Iris pigment epithelial cell (primary cell): ENCODE measurements at regions not wholly inside any gene's neighbourhood (a gene's known extent, or its start where the extent isn't known, plus 50 kb on each side); places are given as distances from the start of the nearest gene placed in this dataset.
A peak's percentile ranks its signal among the peaks of the same experiment; 100 is the strongest.
"Not testable (repeated sequence)": the region's sequence is repeated elsewhere in the genome, so short reads cannot be mapped to it uniquely, and the experiment has no call there.

Experiments
- DNase-seq: peaks from one replicate; pipeline ENCODE4 v3.0.0-alpha.2; 2011; ENCODE audit warnings: low read depth

- DNase-seq = no peak
These were observed 57.7 kb downstream of the SOX3 start for GRCh38 chrX:140447150-140447549.

DNA sequence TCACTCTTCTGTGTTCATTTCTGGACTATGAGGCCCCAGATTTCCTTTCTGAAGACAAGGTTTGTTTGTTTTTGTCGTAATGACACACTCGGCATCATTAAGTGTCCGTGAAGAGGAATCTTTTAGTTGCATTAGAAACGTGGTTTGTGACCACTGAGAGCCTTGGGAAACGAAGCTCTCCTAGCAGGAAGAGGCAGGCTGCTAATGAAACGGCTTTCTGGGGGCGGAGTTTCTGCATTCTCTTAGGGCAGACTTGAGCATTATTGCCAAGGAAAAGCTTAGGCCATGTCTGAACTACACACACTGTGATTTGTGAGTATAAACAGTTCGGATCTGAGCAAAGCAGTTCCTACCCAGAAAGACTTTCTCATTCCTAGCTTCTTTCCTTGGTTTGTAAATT is 64.0 kb downstream of the SOX3 start:
- DNase-seq = no peak

DNA sequence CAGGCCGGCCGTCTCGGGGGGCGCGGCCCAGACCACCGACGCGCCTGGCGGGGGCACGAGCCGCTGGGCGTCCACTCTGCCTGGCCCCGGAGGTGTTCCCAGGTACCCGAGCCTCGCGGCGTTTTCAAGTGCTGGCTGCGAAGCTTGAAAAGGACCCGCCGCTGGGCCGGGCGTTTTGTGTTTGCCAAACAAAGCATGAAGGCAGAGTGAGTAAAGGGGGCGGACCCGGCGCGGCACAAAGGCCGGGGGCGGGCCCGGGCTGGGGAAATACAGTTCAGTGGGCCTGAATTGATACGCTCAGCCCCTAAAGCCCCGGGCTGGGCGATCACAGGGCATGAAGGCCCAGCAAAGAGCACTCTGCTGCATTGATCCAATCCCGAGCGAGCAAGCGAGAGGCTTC is 65.4 kb downstream of the SOX3 start:
- no peak for DNase-seq

- no peak for DNase-seq
These were observed 70.5 kb downstream of the SOX3 start for GRCh38 chrX:140434347-140434746.

GRCh38 chrX:140433582-140433981 is 71.3 kb downstream of the SOX3 start:
- no peak for DNase-seq

DNA sequence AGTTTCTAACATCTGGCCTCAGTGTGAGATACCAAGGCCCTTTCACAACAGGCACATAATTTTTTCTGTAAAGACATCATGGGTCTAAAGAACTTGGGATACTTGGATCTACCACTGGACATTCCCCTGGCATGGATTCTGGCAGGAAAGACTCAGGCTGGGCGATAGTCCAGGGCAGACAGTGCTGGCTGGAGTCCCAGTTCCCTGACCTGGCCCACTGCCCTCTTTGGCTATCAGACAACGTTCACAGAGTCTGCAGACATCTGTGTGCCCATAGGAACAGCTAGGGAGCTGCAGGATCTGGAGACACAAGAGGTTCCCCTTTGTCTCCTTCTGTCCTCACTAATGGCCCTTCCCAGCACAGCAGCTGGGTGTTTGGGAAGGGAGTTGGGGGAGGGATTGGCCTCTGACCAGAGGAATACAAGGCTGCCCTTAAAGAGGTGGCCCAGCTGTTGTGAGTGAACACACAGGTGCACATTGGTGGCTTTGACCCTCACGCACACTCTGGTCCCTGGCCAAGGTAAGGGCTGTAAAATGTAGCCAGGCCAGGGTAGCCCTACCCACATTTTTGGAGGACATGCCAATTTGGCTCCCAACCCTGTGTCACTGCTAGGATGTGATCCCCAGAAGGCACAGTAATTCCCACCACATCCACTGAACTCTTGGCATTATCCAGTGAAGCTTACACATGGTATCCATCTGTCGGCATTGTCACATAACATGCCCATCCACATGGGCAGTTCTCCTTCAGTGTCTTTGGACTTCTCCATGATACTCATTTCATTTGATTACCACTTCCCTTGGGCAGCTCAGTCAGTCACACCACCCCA is 72.3 kb downstream of the SOX3 start:
- no peak for DNase-seq

DNA sequence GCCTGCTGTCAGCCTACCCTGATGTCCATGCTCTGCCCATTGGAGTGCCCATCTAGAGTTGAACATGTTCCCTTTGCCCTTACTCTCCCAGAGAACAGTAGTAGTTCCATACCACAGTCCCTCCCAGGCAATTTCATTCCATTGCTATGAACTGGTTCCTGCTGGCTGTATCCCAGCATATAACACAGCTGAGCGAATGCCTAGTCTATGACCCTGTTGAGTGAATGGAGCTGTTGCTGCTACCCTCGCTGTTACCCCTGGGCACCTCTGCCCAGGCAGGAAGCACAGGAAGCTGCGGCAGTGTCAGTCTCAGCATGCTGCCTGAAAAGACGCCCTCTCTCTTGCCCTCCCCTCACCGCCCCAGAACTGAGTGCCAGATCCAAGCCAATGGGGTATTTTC is 73.3 kb downstream of the SOX3 start:
- peak; percentile 14 for DNase-seq

- DNase-seq = no peak
These were observed 79.0 kb downstream of the SOX3 start for GRCh38 chrX:140425712-140426395.

- no peak for DNase-seq
These were observed 82.4 kb downstream of the SOX3 start for GRCh38 chrX:140422501-140422900.

DNA sequence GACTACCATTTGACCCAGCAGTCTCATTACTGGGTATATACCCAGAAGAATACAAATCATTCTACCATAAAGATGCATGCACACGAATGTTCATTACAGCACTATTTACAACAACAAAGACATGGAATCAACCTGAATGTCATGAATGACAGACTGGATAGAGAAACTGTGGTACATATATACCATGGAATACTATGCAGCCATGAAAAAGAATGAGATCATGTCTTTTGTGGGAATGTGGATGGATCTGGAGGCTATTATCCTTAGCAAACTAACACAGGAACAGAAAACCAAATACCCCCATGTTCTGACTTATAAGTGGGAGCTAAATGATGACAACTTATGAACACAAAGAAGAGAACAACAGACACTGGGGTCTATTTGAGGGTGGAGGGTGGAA is 102.7 kb downstream of the SOX3 start:
- not testable (repeated sequence) for DNase-seq

GRCh38 chrX:140396326-140396725 is 108.5 kb downstream of the SOX3 start:
- not testable (repeated sequence) for DNase-seq

- no peak for DNase-seq
These were observed 111.4 kb downstream of the SOX3 start for GRCh38 chrX:140393507-140393906.

DNA sequence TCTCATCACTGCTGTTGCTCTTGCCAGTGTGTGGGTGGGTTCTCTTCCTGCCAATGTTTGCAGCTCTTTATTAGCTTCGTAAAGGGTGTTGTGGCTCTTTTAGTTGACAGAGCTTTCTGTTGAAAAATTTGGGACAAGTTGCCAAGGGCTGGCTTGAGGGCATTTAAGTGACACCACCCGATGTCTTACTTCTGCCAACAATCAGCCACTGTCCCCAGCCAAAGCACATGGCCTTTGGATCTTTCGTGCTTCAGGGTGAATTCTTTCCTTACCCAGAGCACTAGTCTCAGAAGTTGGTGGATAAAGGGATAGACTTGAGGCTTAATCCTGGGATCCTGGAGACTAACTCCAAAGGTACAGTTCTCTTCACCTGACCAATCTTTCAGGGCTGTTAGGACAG is 113.6 kb downstream of the SOX3 start:
- no peak for DNase-seq

DNA sequence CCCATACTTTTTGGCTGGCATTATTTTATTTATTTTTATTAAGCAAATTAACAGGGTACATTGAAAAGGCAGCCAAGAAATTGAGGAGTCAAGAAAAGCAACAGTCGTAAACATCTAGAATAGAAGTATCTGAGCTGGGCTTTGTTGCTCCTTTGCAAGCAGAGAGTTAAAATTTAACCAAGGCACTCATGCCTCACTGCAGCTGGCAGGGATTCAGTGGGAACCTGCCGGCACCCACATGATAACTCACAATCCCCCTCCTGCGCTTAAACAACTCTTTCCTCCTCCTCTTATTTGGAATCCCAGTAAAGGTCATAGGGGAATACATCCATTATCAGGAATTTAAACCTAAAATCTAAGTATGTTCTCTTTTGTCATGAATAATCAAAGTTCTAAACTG is 115.5 kb downstream of the SOX3 start:
- no peak for DNase-seq

DNA sequence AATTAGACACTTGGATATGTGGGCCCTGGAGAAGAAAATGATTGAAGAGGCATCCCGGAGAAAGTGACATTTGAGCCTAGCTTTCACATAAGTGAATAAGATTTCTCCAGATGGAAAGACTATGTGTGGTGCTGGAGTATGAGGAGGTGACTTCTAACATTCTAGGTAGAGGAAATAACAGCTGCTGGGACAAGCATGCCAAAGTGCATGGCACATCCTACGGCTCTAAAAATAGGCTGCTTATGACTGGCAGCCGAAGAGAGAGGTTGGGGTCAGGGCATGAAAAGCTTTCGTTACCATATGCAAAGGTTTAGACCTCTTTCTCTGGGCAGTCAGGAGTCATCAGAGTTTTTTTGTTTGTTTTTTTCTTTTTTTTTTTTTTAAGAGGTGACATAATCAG is 142.0 kb downstream of the SOX3 start:
- no peak for DNase-seq

GRCh38 chrX:140360924-140361323 is 143.9 kb downstream of the SOX3 start:
- no peak for DNase-seq

DNA sequence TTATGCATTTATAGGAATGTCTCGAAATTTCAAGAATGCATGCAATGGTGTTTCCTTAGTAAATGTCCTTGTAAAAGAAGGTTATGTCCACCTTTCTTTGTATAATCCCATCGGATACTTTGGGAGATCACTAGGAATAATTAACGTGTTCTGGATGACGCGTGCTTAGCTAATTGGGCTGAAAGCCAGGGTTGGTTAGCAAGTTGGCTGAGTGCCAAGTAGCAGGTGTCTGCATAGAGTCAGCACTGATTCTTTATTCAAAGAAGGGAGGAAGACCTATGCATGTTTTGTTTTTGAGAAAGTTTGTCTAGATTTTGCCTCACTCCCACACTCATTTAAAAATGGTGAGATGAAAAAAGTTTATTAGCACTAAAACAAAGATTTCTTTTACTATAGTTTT is 144.6 kb downstream of the SOX3 start:
- DNase-seq = no peak

DNA sequence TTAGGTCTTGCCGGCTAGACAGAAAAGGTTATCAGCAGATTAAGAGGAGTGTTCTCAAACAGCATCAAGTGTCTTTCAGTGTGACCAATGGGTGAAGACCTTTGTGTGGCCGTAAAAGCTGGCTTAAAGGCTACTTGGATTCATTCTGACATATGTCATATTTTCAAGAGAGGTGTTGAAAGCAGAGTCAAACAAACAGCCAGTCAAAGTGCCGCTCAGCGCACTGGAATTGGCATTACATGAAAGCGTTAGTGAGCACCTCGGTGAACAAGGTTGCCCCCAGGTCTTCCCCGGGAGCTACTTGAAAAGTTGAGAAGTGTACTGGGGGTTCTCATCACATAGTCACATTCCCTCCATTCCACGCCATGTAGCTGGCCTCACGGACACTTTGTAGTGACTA is 148.9 kb downstream of the SOX3 start:
- no peak for DNase-seq

DNA sequence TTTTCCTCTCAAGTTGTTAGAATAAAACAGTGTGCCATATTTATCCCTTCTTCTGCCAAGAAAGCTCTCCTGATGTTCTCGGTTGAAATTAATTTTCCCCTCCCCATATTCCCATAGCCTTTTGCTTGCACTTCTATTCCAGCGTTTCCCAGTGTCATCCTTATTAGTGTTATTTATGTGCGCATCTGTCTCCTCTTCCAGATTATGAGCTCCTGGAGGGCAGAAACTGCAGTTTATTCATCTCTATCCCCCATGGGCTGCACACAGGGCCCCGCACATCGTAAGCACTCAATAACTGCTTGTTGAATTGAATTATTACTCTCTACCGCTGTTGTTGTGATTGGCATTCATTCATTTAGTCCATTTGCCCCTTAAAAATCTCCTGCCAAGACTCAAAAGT is 149.4 kb downstream of the SOX3 start:
- no peak for DNase-seq

GRCh38 chrX:140354431-140355120 is 150.3 kb downstream of the SOX3 start:
- no peak for DNase-seq

- DNase-seq = peak; percentile 5
These were observed 158.1 kb downstream of the SOX3 start for GRCh38 chrX:140346729-140347128.

DNA sequence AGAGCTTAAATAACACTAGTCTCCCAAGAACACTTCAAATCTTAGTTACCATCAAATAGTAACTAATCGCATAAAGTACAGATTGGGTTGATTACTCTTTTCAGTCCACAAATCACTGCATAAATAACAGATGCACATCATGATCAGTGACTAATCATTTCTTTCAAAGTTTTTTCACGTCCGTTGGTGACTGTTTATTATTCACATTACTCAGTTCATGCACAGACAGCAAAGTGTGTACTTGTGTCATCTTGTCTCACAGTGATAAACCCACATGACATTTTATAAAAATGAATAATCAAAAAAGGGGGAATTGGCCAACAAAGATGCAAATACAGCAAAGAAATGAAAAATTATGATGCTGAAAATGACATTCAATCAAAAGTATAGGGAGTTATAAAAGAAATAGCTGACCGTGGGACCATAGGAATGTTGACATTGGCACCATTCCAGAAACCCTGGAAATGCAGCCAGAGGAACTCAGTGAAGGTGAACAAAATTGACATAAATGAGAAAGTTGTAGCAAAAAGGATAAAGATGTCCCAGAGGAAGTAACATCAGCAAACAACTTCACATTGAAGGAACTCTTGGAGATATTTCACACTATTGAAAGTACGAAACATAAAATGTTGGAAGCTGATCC is 161.5 kb downstream of the SOX3 start:
- peak; percentile 1 for DNase-seq

DNA sequence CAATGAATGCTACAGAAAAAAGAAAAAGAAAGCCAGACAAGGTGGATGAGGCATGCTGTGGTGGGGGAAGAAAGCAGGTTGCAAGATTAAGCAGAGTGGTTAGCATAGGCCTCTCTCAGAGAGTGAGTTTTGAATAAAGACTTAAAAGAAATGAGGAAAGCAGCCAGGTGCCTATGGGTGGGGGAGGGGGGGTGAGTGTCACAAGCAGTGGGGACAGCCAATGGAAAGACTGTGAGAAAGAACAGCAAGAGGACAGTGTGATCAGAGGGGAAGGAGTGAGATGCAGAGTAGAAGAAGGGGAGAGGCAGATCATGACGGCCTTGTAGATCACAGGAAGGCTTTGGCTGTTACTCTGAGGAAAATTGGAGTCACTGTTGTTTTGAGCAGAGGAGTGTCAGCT is 162.5 kb downstream of the SOX3 start:
- DNase-seq = no peak
